OCI-LY7 (cell line): ENCODE measurements at regions not wholly inside any gene's neighbourhood (a gene's known extent, or its start where the extent isn't known, plus 50 kb on each side); places are given as distances from the start of the nearest gene placed in this dataset.

Experiments used
- CTCF ChIP-seq: fragments of 200-600 bp; sonication (generic); conservative IDR thresholded peaks from 2 replicates; pipeline ENCODE4 v1.5.1; 2014; ENCODE audit warnings: mild to moderate bottlenecking, antibody characterized with exemption, low read length, moderate library complexity, mixed read lengths
- EZH2phosphoT487 ChIP-seq: fragments of 200-600 bp; sonication (generic); IDR thresholded peaks from 2 replicates; pipeline ENCODE4 v1.6.1; 2018; ENCODE audit warnings: low read depth, borderline replicate concordance, mild to moderate bottlenecking, mixed run types, antibody characterized with exemption, low read length, moderate library complexity, mixed read lengths

DNA sequence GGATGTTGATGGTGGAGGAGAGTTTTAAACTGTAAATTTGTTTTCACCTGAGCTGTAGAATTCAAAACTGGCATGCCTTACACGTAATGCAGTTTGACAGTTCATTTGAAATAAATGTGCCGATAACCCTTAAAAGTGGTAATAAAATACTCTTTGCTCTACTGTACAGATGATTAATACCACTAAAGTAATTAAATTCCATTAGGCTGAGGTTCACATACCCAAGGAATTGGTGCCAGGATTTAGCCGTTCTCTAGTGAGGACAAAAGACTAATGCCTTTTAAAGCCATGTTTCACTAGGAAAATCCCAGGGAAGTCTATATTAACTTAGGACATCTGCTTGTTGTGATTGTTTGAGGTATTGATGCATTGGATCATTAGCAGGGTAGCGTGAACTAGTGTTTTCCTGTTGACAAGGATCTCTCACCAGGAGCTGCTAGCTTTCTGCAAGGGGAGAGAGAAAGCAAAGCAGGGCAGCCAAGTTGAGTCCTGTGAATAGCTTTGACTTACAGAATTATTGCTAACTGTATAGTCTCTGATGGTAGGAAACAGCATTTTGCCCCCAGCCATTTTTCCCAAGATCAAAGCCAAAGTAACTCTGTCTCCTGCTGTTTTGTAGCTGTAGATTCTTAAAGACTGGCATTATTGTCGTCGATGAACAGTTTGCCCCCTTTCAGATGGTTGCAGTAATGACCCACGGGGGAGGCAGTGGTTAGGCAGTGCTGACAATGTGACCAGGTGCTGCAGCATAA, 280.9 kb upstream of the FANCL start:
- TF ChIP-seq CTCF (no peak), EZH2phosphoT487 (no peak)
